GM21529 (cell line): ENCODE measurements at regions not wholly inside any gene's neighbourhood (a gene's known extent, or its start where the extent isn't known, plus 50 kb on each side); places are given as distances from the start of the nearest gene placed in this dataset.
"Not testable (repeated sequence)": the region's sequence is repeated elsewhere in the genome, so short reads cannot be mapped to it uniquely, and the experiment has no call there.

Experiments used
- ATAC-seq: cut with Tn5 transposase; IDR thresholded peaks from one replicate; pipeline ENCODE4 v1.9.1; 2021; ENCODE audit not compliant: unreplicated experiment

- ATAC-seq = no peak
Measured at GRCh38 chr6:11891547-11891946, 112.9 kb upstream of the ADTRP start.

GRCh38 chr6:11890849-11891248, 112.2 kb upstream of the ADTRP start:
- no peak for ATAC-seq

GRCh38 chr6:11890209-11890608, 111.6 kb upstream of the ADTRP start:
- no peak for ATAC-seq

- ATAC-seq = no peak
Measured at GRCh38 chr6:11889572-11889971, 111.0 kb upstream of the ADTRP start.

- ATAC-seq = no peak
Measured at GRCh38 chr6:11888727-11889126, 110.1 kb upstream of the ADTRP start.

- ATAC-seq = no peak
Measured at GRCh38 chr6:11885159-11885558, 106.6 kb upstream of the ADTRP start.

- ATAC-seq = not testable (repeated sequence)
Measured at GRCh38 chr6:11883471-11883870, 104.9 kb upstream of the ADTRP start.

- ATAC-seq = not testable (repeated sequence)
Measured at GRCh38 chr6:11880156-11880555, 101.6 kb upstream of the ADTRP start.

GRCh38 chr6:11878735-11879134, 100.1 kb upstream of the ADTRP start:
- ATAC-seq = no peak

GRCh38 chr6:11878029-11878428, 99.4 kb upstream of the ADTRP start:
- no peak for ATAC-seq

- peak; percentile 90 for ATAC-seq
Measured at GRCh38 chr6:11876934-11877433, 98.4 kb upstream of the ADTRP start.

- ATAC-seq = no peak
Measured at GRCh38 chr6:11875325-11876109, 96.9 kb upstream of the ADTRP start.

- no peak for ATAC-seq
Measured at GRCh38 chr6:11869672-11870340, 91.2 kb upstream of the ADTRP start.

- ATAC-seq = no peak
Measured at GRCh38 chr6:11868392-11868791, 89.8 kb upstream of the ADTRP start.

GRCh38 chr6:11865680-11866300, 87.2 kb upstream of the ADTRP start:
- no peak for ATAC-seq

GRCh38 chr6:11858439-11858838, 79.8 kb upstream of the ADTRP start:
- no peak for ATAC-seq

GRCh38 chr6:11855743-11856142, 77.1 kb upstream of the ADTRP start:
- no peak for ATAC-seq

- peak; percentile 38 for ATAC-seq
Measured at GRCh38 chr6:11854408-11855165, 76.0 kb upstream of the ADTRP start.

GRCh38 chr6:11853678-11854407, 75.2 kb upstream of the ADTRP start:
- ATAC-seq = no peak

- peak; percentile 51 for ATAC-seq
Measured at GRCh38 chr6:11852061-11852651, 73.6 kb upstream of the ADTRP start.
